ENCODE measurements at regions not wholly inside any gene's neighbourhood (a gene's known extent, or its start where the extent isn't known, plus 50 kb on each side); places are given as distances from the start of the nearest gene placed in this dataset.

DNA sequence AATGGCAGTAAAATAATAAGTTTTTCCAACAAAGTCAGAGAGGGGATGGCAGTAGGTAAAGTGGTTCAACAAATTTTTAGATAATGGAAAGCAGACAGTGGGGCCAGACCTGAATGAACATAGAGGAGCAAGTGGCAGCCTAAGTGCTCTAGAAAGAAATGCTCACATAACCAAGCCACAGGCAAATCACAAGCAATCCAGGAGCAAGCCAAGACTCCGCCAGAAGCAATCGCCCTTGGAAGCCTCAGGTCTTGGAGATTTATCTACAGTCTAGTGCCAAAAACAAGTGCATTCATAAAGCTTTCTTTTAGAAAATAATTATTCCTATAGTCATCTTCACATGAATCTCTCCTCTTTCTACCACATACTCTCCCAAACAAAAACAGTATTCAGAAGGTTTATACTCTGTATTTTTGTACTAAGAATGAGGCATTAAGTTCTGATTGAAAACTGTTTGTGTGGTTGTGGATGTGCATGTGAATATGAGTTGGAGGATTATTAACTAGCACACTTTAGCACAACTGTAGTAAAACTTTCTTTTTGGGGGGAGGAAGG is 375.5 kb downstream of the CDH9 start:
- TF ChIP-seq, protein P1, sequence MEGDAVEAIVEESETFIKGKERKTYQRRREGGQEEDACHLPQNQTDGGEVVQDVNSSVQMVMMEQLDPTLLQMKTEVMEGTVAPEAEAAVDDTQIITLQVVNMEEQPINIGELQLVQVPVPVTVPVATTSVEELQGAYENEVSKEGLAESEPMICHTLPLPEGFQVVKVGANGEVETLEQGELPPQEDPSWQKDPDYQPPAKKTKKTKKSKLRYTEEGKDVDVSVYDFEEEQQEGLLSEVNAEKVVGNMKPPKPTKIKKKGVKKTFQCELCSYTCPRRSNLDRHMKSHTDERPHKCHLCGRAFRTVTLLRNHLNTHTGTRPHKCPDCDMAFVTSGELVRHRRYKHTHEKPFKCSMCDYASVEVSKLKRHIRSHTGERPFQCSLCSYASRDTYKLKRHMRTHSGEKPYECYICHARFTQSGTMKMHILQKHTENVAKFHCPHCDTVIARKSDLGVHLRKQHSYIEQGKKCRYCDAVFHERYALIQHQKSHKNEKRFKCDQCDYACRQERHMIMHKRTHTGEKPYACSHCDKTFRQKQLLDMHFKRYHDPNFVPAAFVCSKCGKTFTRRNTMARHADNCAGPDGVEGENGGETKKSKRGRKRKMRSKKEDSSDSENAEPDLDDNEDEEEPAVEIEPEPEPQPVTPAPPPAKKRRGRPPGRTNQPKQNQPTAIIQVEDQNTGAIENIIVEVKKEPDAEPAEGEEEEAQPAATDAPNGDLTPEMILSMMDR (IDR thresholded peaks at IDR 0.05; ENCODE audit: low read depth, low read length, poor library complexity, severe bottlenecking), result no peak
- TF ChIP-seq EZH2phosphoT487 (IDR thresholded peaks at IDR 0.05; ENCODE audit: borderline replicate concordance, low read length), result no peak
- Histone ChIP-seq H3K4me1 (ENCODE audit: control insufficient read depth, low read length) (no peaks in the 10 kb centered on the region), H3K27ac (ENCODE audit: low read depth, low read length) (no peak overlapping the region)

DNA sequence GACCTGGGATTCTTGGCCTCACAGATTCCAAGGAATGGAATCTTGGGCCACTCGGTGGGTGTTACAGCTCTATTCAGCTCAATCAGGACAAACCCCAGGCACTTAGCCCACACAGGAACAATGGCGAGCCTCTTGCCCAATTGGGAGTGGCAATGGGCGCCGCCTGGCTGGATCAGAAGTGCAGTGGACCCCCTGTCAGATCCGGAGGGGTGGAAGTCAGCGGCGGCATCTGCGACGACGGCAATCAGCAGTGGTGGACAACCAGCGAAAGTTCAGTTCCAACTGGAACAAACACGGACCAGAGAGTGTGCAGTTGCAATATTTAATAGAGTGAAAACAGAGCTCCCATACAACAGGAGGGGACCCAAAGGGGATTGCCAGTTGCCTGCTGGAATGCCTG is 378.3 kb downstream of the CDH9 start:
- H3K79me2 ChIP-seq (ENCODE audit: control insufficient read depth, low read length), result no peaks in the 10 kb centered on the region
- no peaks in the 10 kb centered on the region for H3F3A ChIP-seq (ENCODE audit: control insufficient read depth, insufficient read depth)
- no peak overlapping the region for H3K4me3 ChIP-seq (ENCODE audit: low read length)
- H3K4me1 ChIP-seq (ENCODE audit: control insufficient read depth, low read length), result no peaks in the 10 kb centered on the region
- no peak overlapping the region for H3K4me2 ChIP-seq (ENCODE audit: low read length)
- H3K9me3 ChIP-seq (ENCODE audit: control insufficient read depth, insufficient read depth, low read length), result no peaks in the 10 kb centered on the region; the same call in 1 of the 2 replicates
- no peak for TF ChIP-seq EZH2phosphoT487 (IDR thresholded peaks at IDR 0.05; ENCODE audit: borderline replicate concordance, low read length)
- TF ChIP-seq, protein P1 (IDR thresholded peaks at IDR 0.05; ENCODE audit: low read depth, low read length, poor library complexity, severe bottlenecking), result no peak
- no peaks in the 10 kb centered on the region for H3K9me2 ChIP-seq (replicated peaks; ENCODE audit: control insufficient read depth, low read length)
- H3K36me3 ChIP-seq (ENCODE audit: control insufficient read depth, low read length), result no peaks in the 10 kb centered on the region
- no peaks in the 10 kb centered on the region for H4K20me1 ChIP-seq (ENCODE audit: control insufficient read depth, insufficient read depth, low read depth, low read length)
- H3K27ac ChIP-seq (ENCODE audit: low read depth, low read length), result no peak overlapping the region
- no peaks in the 10 kb centered on the region for H3K27me3 ChIP-seq (ENCODE audit: control insufficient read depth, low read length)

More for the DNA sequence above, 375.5 kb downstream of the CDH9 start:
- Histone ChIP-seq H4K20me1 (ENCODE audit: control insufficient read depth, insufficient read depth, low read depth, low read length) (no peaks in the 10 kb centered on the region), H3K4me2 (ENCODE audit: low read length) (no peak overlapping the region), H3K9me2 (replicated peaks; ENCODE audit: control insufficient read depth, low read length) (no peaks in the 10 kb centered on the region), H3K79me2 (ENCODE audit: control insufficient read depth, low read length) (no peaks in the 10 kb centered on the region), H3K9me3 (ENCODE audit: control insufficient read depth, insufficient read depth, low read length) (no peaks in the 10 kb centered on the region; the same call in 1 of the 2 replicates), H3K4me3 (ENCODE audit: low read length) (no peak overlapping the region), H3K36me3 (ENCODE audit: control insufficient read depth, low read length) (no peaks in the 10 kb centered on the region), H3F3A (ENCODE audit: control insufficient read depth, insufficient read depth) (no peaks in the 10 kb centered on the region), H3K27me3 (ENCODE audit: control insufficient read depth, low read length) (no peaks in the 10 kb centered on the region)

DNA sequence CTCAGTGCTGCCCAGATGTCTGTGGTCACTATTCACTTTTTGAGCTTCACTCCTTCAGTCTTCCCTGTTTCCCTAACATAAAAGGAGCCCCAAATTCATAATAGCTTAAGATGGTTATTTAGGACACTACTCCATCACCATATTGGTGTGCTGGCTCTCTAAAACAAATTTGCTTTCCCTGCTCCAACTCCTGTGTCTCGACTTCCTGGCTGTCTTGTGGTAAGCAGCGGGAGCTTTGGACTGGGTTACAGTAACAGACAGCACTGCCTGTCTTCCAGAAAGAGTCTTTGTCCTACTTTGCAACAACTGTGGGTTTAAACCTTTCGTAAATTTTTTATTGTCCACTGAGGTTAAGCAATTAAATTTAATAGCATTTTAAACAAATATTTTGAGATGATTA is 389.4 kb downstream of the CDH9 start:
- H3K4me3 ChIP-seq (ENCODE audit: low read length), result no peak overlapping the region
- H3K4me2 ChIP-seq (ENCODE audit: low read length), result no peak overlapping the region
- H3K27ac ChIP-seq (ENCODE audit: low read depth, low read length), result no peak overlapping the region
- H3K9me2 ChIP-seq (replicated peaks; ENCODE audit: control insufficient read depth, low read length), result no peaks in the 10 kb centered on the region
- no peaks in the 10 kb centered on the region for H3K4me1 ChIP-seq (ENCODE audit: control insufficient read depth, low read length)
- H3F3A ChIP-seq (ENCODE audit: control insufficient read depth, insufficient read depth), result no peaks in the 10 kb centered on the region
- H3K9me3 ChIP-seq (ENCODE audit: control insufficient read depth, insufficient read depth, low read length), result no peaks in the 10 kb centered on the region
- H4K20me1 ChIP-seq (ENCODE audit: control insufficient read depth, insufficient read depth, low read depth, low read length), result no peaks in the 10 kb centered on the region
- H3K36me3 ChIP-seq (ENCODE audit: control insufficient read depth, low read length), result no peaks in the 10 kb centered on the region
- no peak for TF ChIP-seq EZH2phosphoT487 (IDR thresholded peaks at IDR 0.05; ENCODE audit: borderline replicate concordance, low read length)
- TF ChIP-seq, protein P1 (IDR thresholded peaks at IDR 0.05; ENCODE audit: low read depth, low read length, poor library complexity, severe bottlenecking), result no peak
- H3K79me2 ChIP-seq (ENCODE audit: control insufficient read depth, low read length), result no peaks in the 10 kb centered on the region
- no peaks in the 10 kb centered on the region for H3K27me3 ChIP-seq (ENCODE audit: control insufficient read depth, low read length)

Data from DOHH2 (cell line).